ENCODE measurements at regions not wholly inside any gene's neighbourhood (a gene's known extent, or its start where the extent isn't known, plus 50 kb on each side); places are given as distances from the start of the nearest gene placed in this dataset.

GRCh38 chr1:79797487-79797886 lies 791.0 kb upstream of the ADGRL4 start:
- H3K27ac ChIP-seq (ENCODE audit: low read depth, low read length, poor library complexity, severe bottlenecking), result no peak overlapping the region
- ChIA-PET POLR2A (ENCODE audit: low non-redundant PET) (no interaction called here), CTCF (no interaction called here)
- intact Hi-C loops (cut with micrococcal nuclease; ENCODE audit: unreplicated experiment), result no loop called here
- no peaks in the 10 kb centered on the region for H3K27me3 ChIP-seq (replicated peaks; ENCODE audit: insufficient read depth, low read depth, low read length, poor library complexity)
- no peak for TF ChIP-seq EZH2 (IDR thresholded peaks at IDR 0.05; ENCODE audit: borderline replicate concordance, low read depth, low read length, poor library complexity, severe bottlenecking)
- no peak for TF ChIP-seq CTCF (conservative IDR thresholded peaks at IDR 0.05; ENCODE audit: low read depth, low read length)
- no peaks in the 10 kb centered on the region for H3K4me1 ChIP-seq (ENCODE audit: insufficient read depth, low read length, poor library complexity, severe bottlenecking)
- H3K4me3 ChIP-seq (ENCODE audit: low read depth, low read length, poor library complexity, severe bottlenecking), result no peak overlapping the region
- BruUV-seq (replicated peaks), result no TSS peak
- no peak for DNase-seq (ENCODE audit: low spot score)
- H3K36me3 ChIP-seq (ENCODE audit: insufficient read depth, low read length, poor library complexity, severe bottlenecking), result no peaks in the 10 kb centered on the region
- no peaks in the 10 kb centered on the region for H3K9me3 ChIP-seq (ENCODE audit: low read depth, low read length, poor library complexity, severe bottlenecking)

DNA sequence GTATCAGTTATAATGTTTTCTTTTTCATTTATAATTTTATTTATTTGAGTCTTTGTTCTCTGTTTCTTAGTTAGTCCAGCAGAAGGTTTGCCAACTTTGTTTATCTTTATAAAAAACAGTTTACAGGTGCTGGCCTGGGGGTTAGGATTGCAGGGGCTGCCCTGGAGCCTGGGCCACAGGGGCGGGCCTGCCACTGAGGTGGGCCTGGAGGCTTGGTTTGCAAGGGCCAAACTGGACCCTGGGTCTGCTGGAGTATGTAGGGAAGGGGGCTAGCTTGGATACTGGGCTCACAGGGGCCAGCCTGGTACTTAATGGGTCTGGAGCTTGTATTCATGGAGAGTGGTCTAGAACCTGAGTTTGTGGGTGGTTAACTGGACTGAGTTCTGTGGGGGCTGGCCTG lies 789.9 kb upstream of the ADGRL4 start:
- TF ChIP-seq EZH2 (IDR thresholded peaks at IDR 0.05; ENCODE audit: borderline replicate concordance, low read depth, low read length, poor library complexity, severe bottlenecking) (no peak), CTCF (conservative IDR thresholded peaks at IDR 0.05; ENCODE audit: low read depth, low read length) (no peak)
- POLR2A ChIA-PET (ENCODE audit: low non-redundant PET), result no interaction called here

DNA sequence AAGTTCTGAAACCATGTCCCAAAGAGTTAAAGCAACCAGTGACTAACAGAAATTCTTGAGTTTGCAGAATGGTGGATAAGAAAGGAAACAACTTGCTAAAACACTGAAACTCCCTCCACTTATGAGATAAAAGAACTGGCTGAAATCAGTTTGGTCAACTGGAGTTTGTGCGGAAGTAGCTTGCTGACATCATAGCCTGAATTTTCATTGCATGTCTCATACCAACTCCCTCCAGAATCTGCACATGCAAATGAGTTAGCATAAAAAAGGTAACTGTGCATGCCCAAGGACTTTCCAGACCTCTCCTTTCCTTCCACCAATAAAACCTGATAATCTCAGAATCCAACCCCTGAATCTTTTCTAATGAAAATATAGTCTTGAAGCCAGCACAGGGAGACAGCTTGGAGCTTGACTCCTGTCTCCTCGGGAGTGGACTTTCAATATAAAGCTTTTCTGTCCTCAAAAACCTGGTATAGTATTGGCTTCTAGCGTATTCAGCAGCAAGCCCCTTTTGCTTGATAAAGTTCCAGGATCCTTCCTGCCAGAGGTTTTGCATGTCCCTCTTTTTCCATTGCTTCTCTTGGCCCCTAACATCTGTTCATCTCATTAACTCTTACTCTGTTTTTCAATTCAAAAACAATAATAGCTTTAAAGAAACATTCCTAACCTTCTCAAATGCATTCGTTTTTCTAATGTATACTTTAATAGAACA lies 785.8 kb upstream of the ADGRL4 start:
- Histone ChIP-seq H3K9me3 (ENCODE audit: low read depth, low read length, poor library complexity, severe bottlenecking) (no peaks in the 10 kb centered on the region), H3K4me1 (ENCODE audit: insufficient read depth, low read length, poor library complexity, severe bottlenecking) (no peaks in the 10 kb centered on the region), H3K27me3 (replicated peaks; ENCODE audit: insufficient read depth, low read depth, low read length, poor library complexity) (no peaks in the 10 kb centered on the region), H3K4me3 (ENCODE audit: low read depth, low read length, poor library complexity, severe bottlenecking) (no peak overlapping the region), H3K36me3 (ENCODE audit: insufficient read depth, low read length, poor library complexity, severe bottlenecking) (no peaks in the 10 kb centered on the region), H3K27ac (ENCODE audit: low read depth, low read length, poor library complexity, severe bottlenecking) (no peak overlapping the region)
- DNase-seq (ENCODE audit: low spot score), result no peak
- no TSS peak for BruUV-seq (replicated peaks)
- POLR2A ChIA-PET (ENCODE audit: low non-redundant PET), result no interaction called here
- intact Hi-C loops (cut with micrococcal nuclease; ENCODE audit: unreplicated experiment), result no loop called here
- CTCF ChIA-PET, result no interaction called here
- TF ChIP-seq EZH2 (IDR thresholded peaks at IDR 0.05; ENCODE audit: borderline replicate concordance, low read depth, low read length, poor library complexity, severe bottlenecking), result no peak
- TF ChIP-seq CTCF (conservative IDR thresholded peaks at IDR 0.05; ENCODE audit: low read depth, low read length), result no peak

More for the DNA sequence above, 789.9 kb upstream of the ADGRL4 start:
- no peaks in the 10 kb centered on the region for H3K4me1 ChIP-seq (ENCODE audit: insufficient read depth, low read length, poor library complexity, severe bottlenecking)
- no peak overlapping the region for H3K4me3 ChIP-seq (ENCODE audit: low read depth, low read length, poor library complexity, severe bottlenecking)
- H3K36me3 ChIP-seq (ENCODE audit: insufficient read depth, low read length, poor library complexity, severe bottlenecking), result no peaks in the 10 kb centered on the region
- CTCF ChIA-PET, result no interaction called here
- intact Hi-C loops (cut with micrococcal nuclease; ENCODE audit: unreplicated experiment), result no loop called here
- H3K9me3 ChIP-seq (ENCODE audit: low read depth, low read length, poor library complexity, severe bottlenecking), result no peaks in the 10 kb centered on the region
- DNase-seq (ENCODE audit: low spot score), result no peak
- no TSS peak for BruUV-seq (replicated peaks)
- no peak overlapping the region for H3K27ac ChIP-seq (ENCODE audit: low read depth, low read length, poor library complexity, severe bottlenecking)
- H3K27me3 ChIP-seq (replicated peaks; ENCODE audit: insufficient read depth, low read depth, low read length, poor library complexity), result no peaks in the 10 kb centered on the region

Data from A673 (cell line).